ENCODE measurements at regions not wholly inside any gene's neighbourhood (a gene's known extent, or its start where the extent isn't known, plus 50 kb on each side); places are given as distances from the start of the nearest gene placed in this dataset.
A peak's percentile ranks its signal among the peaks of the same experiment; 100 is the strongest.

DNA sequence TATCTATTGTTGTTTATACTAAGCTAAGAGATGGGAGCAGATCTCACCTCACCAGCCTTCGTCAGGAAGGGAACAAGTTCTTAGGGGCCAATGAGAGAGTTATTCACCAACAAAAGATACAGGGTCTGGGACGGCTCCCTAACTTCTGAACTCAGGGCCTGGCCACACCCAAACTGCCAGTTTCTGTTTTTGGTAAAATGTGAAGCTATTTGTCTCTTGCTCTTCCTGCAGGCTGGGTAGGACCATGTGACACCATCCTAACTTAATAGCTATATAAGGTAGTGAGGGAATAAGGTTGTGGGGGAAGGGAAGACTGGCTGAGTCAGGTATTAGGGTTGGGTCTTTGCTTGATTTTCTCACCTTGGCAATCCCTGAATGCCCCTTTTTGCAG, 480.5 kb downstream of the KDM4C start:
- Histone ChIP-seq H3K4me1 (ENCODE audit: low read depth) (peaks cover 6% of the 10 kb centered on the region), H3K36me3 (ENCODE audit: low read depth) (no peaks in the 10 kb centered on the region), H3K9me3 (no peaks in the 10 kb centered on the region), H3K4me3 (no peak overlapping the region)
- no peak for DNase-seq
- TF ChIP-seq, protein P1, sequence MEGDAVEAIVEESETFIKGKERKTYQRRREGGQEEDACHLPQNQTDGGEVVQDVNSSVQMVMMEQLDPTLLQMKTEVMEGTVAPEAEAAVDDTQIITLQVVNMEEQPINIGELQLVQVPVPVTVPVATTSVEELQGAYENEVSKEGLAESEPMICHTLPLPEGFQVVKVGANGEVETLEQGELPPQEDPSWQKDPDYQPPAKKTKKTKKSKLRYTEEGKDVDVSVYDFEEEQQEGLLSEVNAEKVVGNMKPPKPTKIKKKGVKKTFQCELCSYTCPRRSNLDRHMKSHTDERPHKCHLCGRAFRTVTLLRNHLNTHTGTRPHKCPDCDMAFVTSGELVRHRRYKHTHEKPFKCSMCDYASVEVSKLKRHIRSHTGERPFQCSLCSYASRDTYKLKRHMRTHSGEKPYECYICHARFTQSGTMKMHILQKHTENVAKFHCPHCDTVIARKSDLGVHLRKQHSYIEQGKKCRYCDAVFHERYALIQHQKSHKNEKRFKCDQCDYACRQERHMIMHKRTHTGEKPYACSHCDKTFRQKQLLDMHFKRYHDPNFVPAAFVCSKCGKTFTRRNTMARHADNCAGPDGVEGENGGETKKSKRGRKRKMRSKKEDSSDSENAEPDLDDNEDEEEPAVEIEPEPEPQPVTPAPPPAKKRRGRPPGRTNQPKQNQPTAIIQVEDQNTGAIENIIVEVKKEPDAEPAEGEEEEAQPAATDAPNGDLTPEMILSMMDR (IDR thresholded peaks at IDR 0.05) = no peak
- intact Hi-C loops (cut with DNase I, micrococcal nuclease) = no loop called here
- peak; percentile 22 for ATAC-seq

DNA sequence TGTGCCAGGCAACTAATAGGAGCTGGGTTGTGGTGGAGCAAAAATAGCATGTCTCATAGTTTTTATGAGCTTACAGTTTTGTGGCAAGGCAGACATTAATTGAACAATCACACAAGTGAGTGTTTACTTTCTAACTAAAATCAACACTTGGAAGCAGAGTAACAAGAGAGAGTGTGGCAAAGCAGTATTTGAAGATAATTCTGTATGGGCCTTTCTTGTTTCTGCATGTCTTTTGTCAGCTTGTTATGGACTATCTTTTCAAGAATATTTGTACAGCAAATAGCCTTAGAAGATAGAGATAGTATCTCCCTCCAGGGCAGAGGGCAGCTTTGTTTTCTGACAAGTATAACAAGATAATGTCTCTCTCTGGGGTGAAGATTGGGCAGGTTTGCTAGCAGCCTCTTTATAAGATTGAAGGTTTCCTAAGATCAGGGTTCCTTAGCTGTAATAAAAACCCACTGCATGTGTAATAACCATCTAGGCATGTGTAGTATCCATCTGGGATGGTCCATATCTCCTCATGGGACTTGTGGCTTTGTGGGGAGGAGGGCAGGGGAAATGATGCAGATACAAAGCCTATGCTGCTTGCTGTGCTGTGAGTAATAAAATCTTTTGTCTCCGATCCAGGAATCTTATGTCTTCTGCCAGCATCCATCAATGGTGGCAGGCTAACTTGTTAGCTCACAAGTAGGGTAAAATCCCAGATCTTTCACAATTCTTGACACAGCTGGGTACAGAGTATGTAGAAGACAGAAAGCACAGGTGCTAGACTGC, 479.9 kb downstream of the KDM4C start:
- Histone ChIP-seq H3K4me3 (no peak overlapping the region), H3K36me3 (ENCODE audit: low read depth) (no peaks in the 10 kb centered on the region), H3K9me3 (no peaks in the 10 kb centered on the region), H3K4me1 (ENCODE audit: low read depth) (no peaks in the 10 kb centered on the region)
- no peak for DNase-seq
- intact Hi-C loops (cut with DNase I, micrococcal nuclease) = no loop called here
- ATAC-seq = peak; percentile 42
- TF ChIP-seq, protein P1 (IDR thresholded peaks at IDR 0.05) = no peak

DNA sequence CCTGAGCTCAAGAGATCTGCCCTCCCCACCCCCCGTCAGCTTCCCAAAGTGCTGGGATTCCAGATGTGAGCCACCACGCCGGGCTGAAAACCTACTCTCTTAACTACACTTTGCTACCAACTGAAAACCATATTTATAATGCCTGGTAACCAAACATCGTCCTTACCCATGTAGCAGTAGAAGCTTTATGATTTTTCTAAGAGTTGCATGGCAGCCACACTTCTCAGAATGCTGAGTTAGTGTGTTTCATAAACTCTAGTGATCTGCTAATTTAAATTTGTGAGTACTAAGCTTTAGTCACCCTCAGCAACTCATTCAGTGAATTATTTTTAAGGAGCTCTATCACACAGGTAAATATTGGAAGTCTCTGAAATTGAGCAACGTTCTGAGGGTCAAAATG, 478.4 kb downstream of the KDM4C start:
- DNase-seq (no peak), ATAC-seq (no peak)
- no peak overlapping the region for H3K4me3 ChIP-seq
- no peaks in the 10 kb centered on the region for H3K4me1 ChIP-seq (ENCODE audit: low read depth)
- intact Hi-C loops (cut with DNase I, micrococcal nuclease) = no loop called here
- TF ChIP-seq, protein P1 (IDR thresholded peaks at IDR 0.05) = no peak
- no peaks in the 10 kb centered on the region for H3K9me3 ChIP-seq
- H3K36me3 ChIP-seq (ENCODE audit: low read depth) = no peaks in the 10 kb centered on the region

DNA sequence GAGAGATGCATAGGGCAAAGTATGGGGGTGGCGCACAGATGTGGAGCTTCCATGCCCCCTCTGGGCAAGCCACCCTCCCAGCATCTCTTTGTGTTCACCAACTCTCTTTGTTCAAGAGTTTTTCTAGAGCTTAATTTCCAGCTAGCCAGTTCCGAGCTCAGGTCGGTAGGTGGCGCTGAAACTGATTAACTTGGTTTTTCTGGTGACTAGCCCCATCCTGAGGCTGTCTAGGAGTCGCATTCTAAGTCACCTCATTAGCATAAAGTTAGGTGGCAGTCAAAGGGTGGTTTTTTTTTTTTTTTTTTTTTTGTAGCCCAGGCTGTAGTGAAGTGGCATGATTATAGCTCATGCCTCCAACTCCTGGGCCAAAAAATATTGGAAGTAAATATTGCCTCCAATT, 476.4 kb downstream of the KDM4C start:
- intact Hi-C loops (cut with DNase I, micrococcal nuclease) = no loop called here
- peak; percentile 34 for ATAC-seq

DNA sequence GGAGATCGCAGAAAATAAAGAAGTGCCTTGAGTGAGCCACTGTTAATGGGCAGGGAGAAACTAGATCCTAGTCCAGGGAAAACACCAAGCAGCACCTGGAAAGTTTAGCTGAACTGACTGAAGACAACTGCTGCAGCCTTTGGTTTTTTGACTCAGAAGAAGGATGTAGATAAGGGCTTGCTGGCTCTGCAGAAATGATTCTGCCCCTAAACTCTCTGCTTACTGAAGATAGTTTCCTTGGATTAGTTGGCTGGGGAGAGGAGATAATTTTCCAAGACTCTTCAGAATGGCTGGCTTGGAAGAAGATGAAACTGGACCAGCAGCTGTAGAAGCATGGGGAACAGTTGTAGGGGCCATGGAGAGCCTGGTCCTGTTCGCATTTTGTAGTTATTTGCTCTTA, 471.8 kb downstream of the KDM4C start:
- ATAC-seq (no peak), DNase-seq (no peak)
- no peaks in the 10 kb centered on the region for H3K4me1 ChIP-seq (ENCODE audit: low read depth)
- H3K4me3 ChIP-seq = no peak overlapping the region
- intact Hi-C loops (cut with DNase I, micrococcal nuclease) = no loop called here
- TF ChIP-seq, protein P1 (IDR thresholded peaks at IDR 0.05) = no peak
- H3K36me3 ChIP-seq (ENCODE audit: low read depth) = no peaks in the 10 kb centered on the region
- H3K9me3 ChIP-seq = no peaks in the 10 kb centered on the region

More for the DNA sequence above, 476.4 kb downstream of the KDM4C start:
- TF ChIP-seq, protein P1 (IDR thresholded peaks at IDR 0.05) = no peak
- Histone ChIP-seq H3K4me1 (ENCODE audit: low read depth) (no peaks in the 10 kb centered on the region), H3K9me3 (no peaks in the 10 kb centered on the region), H3K4me3 (no peak overlapping the region), H3K36me3 (ENCODE audit: low read depth) (no peaks in the 10 kb centered on the region)
- DNase-seq = no peak

Data from mucosa of descending colon (tissue), 3 donors.